ENCODE measurements at regions not wholly inside any gene's neighbourhood (a gene's known extent, or its start where the extent isn't known, plus 50 kb on each side); places are given as distances from the start of the nearest gene placed in this dataset.
A peak's percentile ranks its signal among the peaks of the same experiment; 100 is the strongest.
"Not testable (repeated sequence)": the region's sequence is repeated elsewhere in the genome, so short reads cannot be mapped to it uniquely, and the experiment has no call there.

DNA sequence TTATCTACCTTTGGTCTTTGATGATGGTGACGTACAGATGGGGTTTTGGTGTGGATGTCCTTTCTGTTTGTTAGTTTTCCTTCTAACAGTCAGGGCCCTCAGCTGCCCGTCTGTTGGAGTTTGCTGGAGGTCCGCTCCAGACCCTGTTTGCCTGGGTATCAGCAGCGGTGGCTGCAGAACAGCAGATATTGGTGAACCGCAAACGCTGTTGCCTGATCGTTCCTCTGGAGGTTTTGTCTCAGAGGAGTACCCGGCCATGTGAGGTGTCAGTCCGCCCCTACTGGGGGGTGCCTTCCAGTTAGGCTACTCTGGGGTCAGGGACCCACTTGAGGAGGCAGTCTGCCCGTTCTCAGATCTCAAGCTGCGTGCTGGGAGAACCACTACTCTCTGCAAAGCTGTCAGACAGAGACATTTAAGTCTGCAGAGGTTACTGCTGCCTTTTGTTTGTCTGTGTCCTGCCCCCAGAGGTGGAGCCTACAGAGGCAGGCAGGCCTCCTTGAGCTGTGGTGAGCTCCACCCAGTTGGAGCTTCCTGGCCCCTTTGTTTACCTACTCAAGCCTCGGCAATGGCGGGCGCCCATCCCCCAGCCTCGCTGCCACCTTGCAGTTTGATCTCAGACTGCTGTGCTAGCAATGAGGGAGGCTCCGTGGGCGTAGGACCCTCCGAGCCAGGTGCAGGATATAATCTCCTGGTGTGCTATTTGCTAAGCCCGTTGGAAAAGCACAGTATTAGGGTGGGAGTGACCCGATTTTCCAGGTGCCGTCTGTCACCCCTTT lies 68.5 kb upstream of the ECI2 start:
- DNase-seq (ENCODE audit: low read depth in 3 of 3): not testable (repeated sequence)

DNA sequence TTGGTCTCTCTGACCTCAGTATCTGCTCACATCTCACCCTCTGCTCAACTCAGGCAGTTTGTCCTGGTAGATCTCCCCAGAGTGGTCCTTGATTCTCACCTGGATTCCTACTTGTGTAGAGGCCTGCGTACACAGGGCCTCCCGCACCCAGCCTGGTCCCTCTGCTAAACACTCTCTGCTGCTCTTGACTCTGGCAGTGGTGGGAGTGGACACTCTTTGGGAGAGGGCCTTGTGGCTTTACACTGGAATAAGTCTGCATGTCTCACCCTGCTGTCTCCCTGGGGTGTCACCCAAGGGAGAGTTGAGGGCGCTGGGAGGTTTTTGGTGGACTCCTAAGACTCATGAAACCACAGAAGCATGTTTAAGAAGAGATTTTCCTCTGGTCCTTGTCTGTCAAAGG lies 57.3 kb upstream of the ECI2 start:
- DNase-seq (ENCODE audit: low read depth in 3 of 3): no peak

DNA sequence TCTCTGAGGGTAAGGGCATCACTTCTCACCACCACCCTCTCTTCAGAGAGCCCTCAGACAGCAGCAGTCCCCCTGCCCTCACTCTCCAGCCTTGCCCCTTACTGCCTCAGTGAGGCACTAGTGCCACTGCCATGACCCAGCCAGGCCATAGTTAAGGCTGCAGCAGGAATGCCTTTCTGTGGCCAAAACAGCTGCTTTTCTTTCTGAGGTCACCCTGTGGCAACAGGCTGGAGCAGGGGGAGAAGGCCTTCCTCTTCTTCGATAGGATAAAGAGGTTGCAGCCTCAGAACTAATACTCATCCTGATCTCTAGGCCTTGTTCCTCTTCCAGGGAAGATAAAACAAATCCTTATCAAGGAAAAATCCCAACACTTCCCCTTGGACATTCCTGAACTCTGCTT lies 56.8 kb upstream of the ECI2 start:
- DNase-seq (ENCODE audit: low read depth in 3 of 3): no peak

- DNase-seq (ENCODE audit: low read depth in 3 of 3): no peak
These were observed 55.9 kb upstream of the ECI2 start for GRCh38 chr6:4191271-4191721.

GRCh38 chr6:4189249-4189648 lies 53.9 kb upstream of the ECI2 start:
- DNase-seq (ENCODE audit: low read depth in 3 of 3): no peak

DNA sequence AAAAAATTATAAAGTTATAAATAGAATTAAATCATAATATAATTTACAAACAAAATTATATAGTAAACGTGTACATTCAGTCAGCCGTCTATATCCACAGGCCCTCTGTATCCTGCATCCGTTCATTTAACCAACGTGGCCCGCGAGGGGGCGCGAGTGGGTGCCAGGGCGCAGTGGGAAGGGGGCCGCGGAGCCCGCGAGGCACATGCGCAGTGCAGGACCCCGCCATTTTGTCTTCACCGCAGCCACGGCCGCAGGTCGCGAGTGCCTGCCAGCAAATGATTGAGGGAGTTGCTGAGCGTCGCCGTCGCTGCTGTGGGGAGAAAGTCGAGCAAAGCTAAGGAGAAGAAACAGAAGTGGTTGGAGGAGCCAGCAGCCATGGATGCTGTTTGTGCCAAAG lies 53.4 kb upstream of the ECI2 start:
- no peak for DNase-seq (ENCODE audit: low read depth in 3 of 3)

- DNase-seq (ENCODE audit: low read depth in 3 of 3): no peak
These were observed 52.1 kb upstream of the ECI2 start for GRCh38 chr6:4187480-4187879.

DNA sequence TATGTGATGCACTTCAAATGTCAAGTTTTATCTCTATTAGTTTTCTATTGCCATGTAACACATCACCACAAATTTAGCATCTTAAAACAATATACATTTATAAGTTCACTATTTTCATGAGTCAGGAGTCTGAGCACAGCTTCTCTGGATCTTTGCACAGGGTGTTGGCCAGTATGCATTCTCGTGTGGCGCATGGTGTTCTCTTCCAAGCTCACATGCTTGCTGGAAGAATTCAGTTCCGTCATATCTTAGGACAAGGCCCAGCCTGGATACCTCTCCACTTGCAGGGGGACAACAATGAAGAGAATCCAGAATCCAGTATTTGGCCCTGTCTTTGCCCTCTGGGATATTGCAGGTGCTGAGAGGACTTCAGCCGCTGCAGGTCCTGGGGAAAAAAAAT lies 51.0 kb upstream of the ECI2 start:
- no peak for DNase-seq (ENCODE audit: low read depth in 3 of 3)

DNA sequence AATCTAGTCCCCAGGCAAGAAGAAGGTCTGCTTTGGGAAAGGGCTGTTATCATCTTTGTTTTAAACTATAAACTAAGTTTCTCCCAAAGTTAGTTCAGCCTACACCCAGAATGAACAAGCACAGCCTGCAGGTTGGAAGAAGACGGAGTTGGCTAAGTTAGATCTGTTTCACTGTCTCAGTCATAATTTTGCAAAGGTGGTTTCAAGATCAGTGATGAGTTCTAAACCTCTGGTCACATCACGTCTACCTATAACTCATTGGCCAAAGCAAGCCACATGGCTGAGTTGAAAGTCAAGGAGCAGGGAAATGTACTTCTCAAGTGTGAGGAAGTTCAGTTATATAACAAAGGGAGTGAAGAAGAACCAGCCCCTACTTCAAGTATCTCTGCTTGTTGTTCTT lies 50.5 kb upstream of the ECI2 start:
- no peak for DNase-seq (ENCODE audit: low read depth in 3 of 3)

- DNase-seq (ENCODE audit: low read depth in 3 of 3): peak; percentile 35 to 68 (median 37)
These were observed 50.0 kb upstream of the ECI2 start for GRCh38 chr6:4185419-4185818.

Data from stimulated activated CD4-positive, alpha-beta T cell treated with anti-CD3 and anti-CD28 coated beads, TNF-alpha, amount 100 ng/mL, for 48 hours (primary cell).